Activated naive CD4-positive, alpha-beta T cell treated with anti-CD3 and anti-CD28 coated beads, Interleukin-2, amount 50 U/mL, for 72 hours (primary cell): ENCODE measurements at regions not wholly inside any gene's neighbourhood (a gene's known extent, or its start where the extent isn't known, plus 50 kb on each side); places are given as distances from the start of the nearest gene placed in this dataset.
"Not testable (repeated sequence)": the region's sequence is repeated elsewhere in the genome, so short reads cannot be mapped to it uniquely, and the experiment has no call there.

Experiments used
- ATAC-seq, 2 donors: fragments of 150-1000 bp; cut with Tn5 transposase; 2 replicates each; pipeline ENCODE4 v1.10.0; 2021; ENCODE audit warnings: mild to moderate bottlenecking in 2 of 2, moderate library complexity in 2 of 2
- DNase-seq, 2 donors: peaks; one replicate each; pipeline ENCODE4 v3.0.0; 2021 to 2022; ENCODE audit warnings: low spot score in 2 of 2
- H3K27ac Mint-ChIP-seq, 2 donors: one replicate each; pipeline ENCODE4 v1.8.0; 2022; ENCODE audit warnings: mild to moderate bottlenecking in 2 of 2, mixed read lengths in 2 of 2
- H3K36me3 Mint-ChIP-seq, 2 donors: one replicate each; pipeline ENCODE4 v1.8.0; 2022; ENCODE audit warnings: mixed read lengths in 2 of 2
- H3K9me3 Mint-ChIP-seq, 2 donors: one replicate each; pipeline ENCODE4 v1.8.0; 2022; ENCODE audit warnings: mixed read lengths in 2 of 2

- no peak for DNase-seq
- Mint-ChIP-seq H3K9me3 (peaks cover 4 to 5% of the 10 kb centered on the region in 2 donors), H3K36me3 (no peaks in the 10 kb centered on the region), H3K27ac (no peak overlapping the region)
- no peak for ATAC-seq
These were observed 1340.1 kb upstream of the EPHA6 start for GRCh38 chr3:95474338-95474737.

DNA sequence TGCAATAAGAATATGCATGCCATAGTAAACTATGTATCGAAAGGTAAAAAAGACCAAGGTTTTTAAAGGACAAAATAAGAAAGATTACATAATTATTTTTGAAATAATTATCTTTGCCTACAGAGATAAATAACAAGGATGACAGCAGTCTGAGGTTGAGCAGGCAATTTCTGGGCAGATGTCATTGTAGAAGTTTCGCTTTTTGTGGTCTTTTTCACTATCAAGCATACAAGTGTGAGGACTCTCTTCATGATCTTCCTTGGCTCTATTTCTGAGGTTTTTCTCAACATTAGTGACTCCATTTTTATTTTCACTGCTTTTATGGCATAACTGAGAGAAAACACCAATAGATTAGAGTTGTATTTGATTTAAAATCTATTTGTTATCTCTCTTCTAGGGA is 1337.9 kb upstream of the EPHA6 start:
- Mint-ChIP-seq H3K9me3 (peaks cover 4 to 5% of the 10 kb centered on the region in 2 donors), H3K36me3 (no peaks in the 10 kb centered on the region), H3K27ac (no peak overlapping the region)
- DNase-seq (no peak), ATAC-seq (no peak)

DNA sequence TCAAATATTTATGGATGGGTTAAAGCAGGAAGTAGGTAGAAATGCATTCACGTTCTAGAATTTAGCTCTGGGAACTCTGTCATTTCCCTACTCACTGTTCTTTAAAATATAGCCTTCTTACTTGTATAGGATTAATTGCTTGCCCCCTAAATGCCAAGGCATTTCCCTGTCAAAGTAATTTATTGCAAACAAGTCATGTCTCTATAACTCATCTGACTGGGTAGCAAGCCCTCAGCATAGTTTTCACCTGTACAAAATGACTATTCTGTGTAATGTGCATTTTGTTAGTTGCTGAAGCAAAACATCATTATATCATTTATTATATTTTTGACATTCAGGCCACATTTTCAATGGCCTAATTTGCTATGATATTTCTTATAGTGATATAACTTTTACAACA is 1308.2 kb upstream of the EPHA6 start:
- peaks cover 4 to 7% of the 10 kb centered on the region in 2 donors for H3K9me3 Mint-ChIP-seq
- ATAC-seq: no peak
- no peaks in the 10 kb centered on the region for H3K36me3 Mint-ChIP-seq
- no peak overlapping the region for H3K27ac Mint-ChIP-seq
- no peak for DNase-seq

- DNase-seq (no peak), ATAC-seq (peak in 1 of 2 donors; percentile 41)
- Mint-ChIP-seq H3K9me3 (peaks cover 9 to 10% of the 10 kb centered on the region in 2 donors), H3K27ac (no peak overlapping the region), H3K36me3 (no peaks in the 10 kb centered on the region)
These were observed 1306.3 kb upstream of the EPHA6 start for GRCh38 chr3:95508124-95508523.

- no peak for DNase-seq
- H3K27ac Mint-ChIP-seq: no peak overlapping the region
- H3K36me3 Mint-ChIP-seq: no peaks in the 10 kb centered on the region
- no peak for ATAC-seq
- peaks cover 13 to 14% of the 10 kb centered on the region in 2 donors for H3K9me3 Mint-ChIP-seq
These were observed 1302.6 kb upstream of the EPHA6 start for GRCh38 chr3:95511828-95512227.

DNA sequence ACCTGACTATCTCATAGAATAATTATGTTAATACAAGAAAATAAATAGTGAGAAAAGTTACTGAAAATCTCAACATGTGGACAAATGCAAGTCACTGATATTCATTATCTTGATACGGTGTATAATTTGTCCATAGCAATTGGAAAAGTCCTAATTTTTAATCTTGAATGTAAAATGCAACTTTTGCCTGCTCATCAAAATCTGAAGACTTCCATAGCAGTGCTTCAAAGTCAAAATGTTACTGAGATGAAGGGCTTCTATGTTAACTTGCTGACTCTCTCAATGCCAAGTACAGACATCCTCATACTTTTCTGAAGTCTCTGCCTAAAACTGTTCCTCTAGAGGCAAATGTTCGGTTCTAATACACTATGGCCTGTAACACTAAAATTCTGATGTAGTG is 1300.1 kb upstream of the EPHA6 start:
- DNase-seq: no peak
- Mint-ChIP-seq H3K36me3 (no peaks in the 10 kb centered on the region), H3K27ac (no peak overlapping the region), H3K9me3 (peaks cover 7 to 12% of the 10 kb centered on the region in 2 donors)
- ATAC-seq: no peak

GRCh38 chr3:95521396-95521795 is 1293.0 kb upstream of the EPHA6 start:
- Mint-ChIP-seq H3K9me3 (no peaks in the 10 kb centered on the region), H3K36me3 (no peaks in the 10 kb centered on the region), H3K27ac (no peak overlapping the region)
- ATAC-seq (no peak), DNase-seq (no peak)

DNA sequence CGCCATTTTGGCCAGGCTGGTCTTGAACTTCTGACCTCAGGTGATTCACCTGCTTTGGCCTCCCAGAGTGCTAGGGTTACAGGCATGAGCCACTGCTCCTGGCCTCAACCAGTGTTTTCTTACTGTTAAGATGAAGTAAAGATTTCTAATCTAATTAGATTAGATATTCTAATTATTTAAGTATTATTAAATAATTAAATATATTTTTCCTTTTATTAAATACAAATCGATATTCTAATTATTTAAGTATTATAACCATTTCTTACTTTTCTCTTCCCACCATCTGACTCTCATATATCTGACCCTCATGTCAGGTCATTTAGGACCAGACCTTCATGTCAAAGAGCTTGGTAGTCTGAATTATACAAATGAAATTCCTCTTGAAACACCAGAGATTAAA is 1291.9 kb upstream of the EPHA6 start:
- ATAC-seq (no peak), DNase-seq (no peak)
- no peaks in the 10 kb centered on the region for H3K36me3 Mint-ChIP-seq
- H3K9me3 Mint-ChIP-seq: no peaks in the 10 kb centered on the region
- no peak overlapping the region for H3K27ac Mint-ChIP-seq

DNA sequence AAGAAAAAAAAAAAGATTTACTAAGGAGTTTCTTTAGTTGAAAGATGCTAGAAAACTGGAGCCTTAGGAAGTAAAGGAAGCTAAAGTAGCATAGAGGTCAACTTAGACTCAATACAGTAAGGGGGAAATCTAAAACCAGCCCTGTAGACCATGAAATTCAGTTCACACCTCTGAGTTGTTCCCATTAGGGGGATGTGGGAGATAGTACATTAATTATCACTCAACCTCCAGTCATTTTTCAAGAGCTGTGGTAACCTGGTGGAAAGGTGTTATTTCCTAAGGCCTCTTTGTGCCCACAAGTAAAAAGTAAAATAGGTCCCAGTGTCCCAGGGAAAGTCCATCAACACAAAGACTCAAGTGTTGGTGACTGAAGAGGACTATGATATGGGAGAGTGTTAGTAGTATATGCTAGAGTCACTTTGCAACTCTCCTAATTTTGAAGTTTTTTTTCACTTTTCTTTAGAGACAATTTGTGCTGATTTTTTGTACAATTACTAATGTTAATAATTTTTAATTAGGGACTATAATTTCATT is 1274.4 kb upstream of the EPHA6 start:
- H3K36me3 Mint-ChIP-seq: no peaks in the 10 kb centered on the region
- DNase-seq (no peak), ATAC-seq (no peak)
- H3K9me3 Mint-ChIP-seq: peaks cover 4 to 9% of the 10 kb centered on the region in 2 donors
- H3K27ac Mint-ChIP-seq: no peak overlapping the region

DNA sequence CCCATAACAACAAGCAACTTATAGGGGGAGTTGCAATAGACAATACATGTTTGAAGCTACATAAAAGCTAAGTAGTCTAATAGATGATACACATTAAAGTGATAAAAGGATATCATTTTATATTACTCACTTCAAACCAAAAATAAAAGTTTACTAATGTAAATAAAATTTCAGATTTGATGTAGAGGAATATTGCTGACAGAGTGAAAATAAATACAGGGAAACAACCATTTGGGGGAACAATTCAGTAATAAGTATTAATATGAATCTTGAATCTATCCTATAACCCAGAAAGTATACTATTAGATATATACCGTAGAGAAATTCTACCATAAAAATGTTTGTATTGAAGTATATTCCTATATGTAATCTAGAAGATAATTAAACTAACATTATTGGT is 1248.9 kb upstream of the EPHA6 start:
- H3K9me3 Mint-ChIP-seq: peaks cover 8 to 9% of the 10 kb centered on the region in 2 donors
- no peak for DNase-seq
- H3K27ac Mint-ChIP-seq: no peak overlapping the region
- ATAC-seq: no peak
- H3K36me3 Mint-ChIP-seq: peaks cover 0 to 5% of the 10 kb centered on the region in 2 donors

GRCh38 chr3:95567346-95567745 is 1247.0 kb upstream of the EPHA6 start:
- ATAC-seq (no peak), DNase-seq (no peak)
- peaks cover 8 to 9% of the 10 kb centered on the region in 2 donors for H3K9me3 Mint-ChIP-seq
- peaks cover 0 to 5% of the 10 kb centered on the region in 2 donors for H3K36me3 Mint-ChIP-seq
- no peak overlapping the region for H3K27ac Mint-ChIP-seq

DNA sequence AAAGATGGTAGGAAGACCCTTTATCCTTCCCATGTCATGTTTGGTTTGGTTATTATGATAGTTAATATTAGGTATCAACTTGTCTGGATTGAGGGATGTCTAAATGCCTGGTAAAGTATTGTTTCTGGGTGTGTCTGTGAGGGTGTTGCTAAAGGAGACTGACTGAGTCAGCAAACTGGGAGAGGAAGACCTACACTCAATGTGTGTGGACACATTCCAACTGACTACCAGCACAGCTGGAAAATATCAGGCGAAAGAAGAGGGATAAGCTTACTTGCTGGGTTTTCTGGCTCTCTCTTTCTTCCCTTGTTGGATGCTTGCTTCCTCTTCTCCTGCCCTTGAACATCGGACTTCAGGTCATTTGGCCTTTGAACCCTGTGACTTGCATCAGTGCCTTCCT is 1227.6 kb upstream of the EPHA6 start:
- H3K9me3 Mint-ChIP-seq: peaks cover 16 to 21% of the 10 kb centered on the region in 2 donors
- H3K27ac Mint-ChIP-seq: no peak overlapping the region
- peaks cover 0 to 7% of the 10 kb centered on the region in 2 donors for H3K36me3 Mint-ChIP-seq
- DNase-seq (no peak), ATAC-seq (no peak)

GRCh38 chr3:95587641-95588040 is 1226.8 kb upstream of the EPHA6 start:
- not testable (repeated sequence) for ATAC-seq, DNase-seq, H3K27ac Mint-ChIP-seq, H3K36me3 Mint-ChIP-seq
- peaks cover 16 to 21% of the 10 kb centered on the region in 2 donors for H3K9me3 Mint-ChIP-seq

DNA sequence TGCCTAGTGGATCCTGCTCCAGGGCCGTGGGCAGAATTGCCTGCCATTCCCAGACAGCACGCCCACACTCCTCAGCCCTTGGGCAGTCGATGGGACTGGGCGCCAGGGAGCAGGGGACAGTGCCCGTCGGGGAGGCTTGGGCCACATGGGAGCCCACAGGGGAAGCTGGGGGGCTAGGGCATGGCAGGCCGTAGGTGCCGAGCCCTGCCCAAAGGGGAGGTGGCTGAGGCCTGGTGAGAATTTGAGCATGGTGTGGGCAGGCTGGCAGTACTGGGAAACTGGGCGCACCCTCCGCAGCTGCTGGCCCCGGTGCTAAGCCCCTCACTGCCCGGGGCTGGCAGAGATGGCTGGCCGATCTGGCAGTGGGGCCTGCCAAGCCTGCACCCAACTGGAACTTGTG is 1225.9 kb upstream of the EPHA6 start:
- no peak for ATAC-seq
- H3K36me3 Mint-ChIP-seq: peaks cover 0 to 8% of the 10 kb centered on the region in 2 donors
- DNase-seq: no peak
- no peak overlapping the region for H3K27ac Mint-ChIP-seq
- H3K9me3 Mint-ChIP-seq: peaks cover 16 to 21% of the 10 kb centered on the region in 2 donors

GRCh38 chr3:95595416-95596075 is 1218.8 kb upstream of the EPHA6 start:
- peaks cover 0 to 7% of the 10 kb centered on the region in 2 donors for H3K9me3 Mint-ChIP-seq
- no peak overlapping the region for H3K27ac Mint-ChIP-seq
- DNase-seq (no peak), ATAC-seq (no peak)
- H3K36me3 Mint-ChIP-seq: peaks cover 0 to 4% of the 10 kb centered on the region in 2 donors

- Mint-ChIP-seq H3K9me3 (peaks cover 18 to 45% of the 10 kb centered on the region in 2 donors), H3K36me3 (peaks cover 7% of the 10 kb centered on the region in 2 donors), H3K27ac (no peak overlapping the region)
- ATAC-seq (no peak), DNase-seq (no peak)
These were observed 1206.5 kb upstream of the EPHA6 start for GRCh38 chr3:95607926-95608325.

GRCh38 chr3:95609411-95609810 is 1205.0 kb upstream of the EPHA6 start:
- no peak for ATAC-seq
- Mint-ChIP-seq H3K9me3 (peaks cover 18 to 36% of the 10 kb centered on the region in 2 donors), H3K27ac (no peak overlapping the region), H3K36me3 (peaks cover 7% of the 10 kb centered on the region in 2 donors)
- no peak for DNase-seq

- peaks cover 3% of the 10 kb centered on the region in 2 donors for H3K36me3 Mint-ChIP-seq
- no peak for ATAC-seq
- no peak overlapping the region for H3K27ac Mint-ChIP-seq
These were observed 1201.8 kb upstream of the EPHA6 start for GRCh38 chr3:95612611-95613010.

More at GRCh38 chr3:95612611-95613010, 1201.8 kb upstream of the EPHA6 start:
- H3K9me3 Mint-ChIP-seq: peaks cover 7 to 15% of the 10 kb centered on the region in 2 donors
- DNase-seq: no peak
